Non-pigmented ciliary epithelial cell (primary cell): ENCODE measurements at regions not wholly inside any gene's neighbourhood (a gene's known extent, or its start where the extent isn't known, plus 50 kb on each side); places are given as distances from the start of the nearest gene placed in this dataset.
"Not testable (repeated sequence)": the region's sequence is repeated elsewhere in the genome, so short reads cannot be mapped to it uniquely, and the experiment has no call there.

ENCODE experiments used
- DNase-seq: peaks from one replicate; pipeline ENCODE4 v3.0.0-alpha.2; 2010; ENCODE audit warnings: low read depth

GRCh38 chr2:138066139-138066806, 102.0 kb downstream of the HNMT start:
- no peak for DNase-seq

GRCh38 chr2:138066841-138067240, 102.6 kb downstream of the HNMT start:
- DNase-seq, result no peak

- not testable (repeated sequence) for DNase-seq
These were observed 104.4 kb downstream of the HNMT start for GRCh38 chr2:138068669-138069068.

- not testable (repeated sequence) for DNase-seq
These were observed 106.9 kb downstream of the HNMT start for GRCh38 chr2:138071042-138071719.

GRCh38 chr2:138071720-138072719, 107.7 kb downstream of the HNMT start:
- peak; percentile 57 for DNase-seq

- no peak for DNase-seq
These were observed 113.9 kb downstream of the HNMT start for GRCh38 chr2:138078153-138078552.

- DNase-seq, result no peak
These were observed 115.7 kb downstream of the HNMT start for GRCh38 chr2:138079976-138080375.

GRCh38 chr2:138081225-138082073, 117.2 kb downstream of the HNMT start:
- no peak for DNase-seq

- DNase-seq, result no peak
These were observed 119.9 kb downstream of the HNMT start for GRCh38 chr2:138084206-138084605.

- not testable (repeated sequence) for DNase-seq
These were observed 121.2 kb downstream of the HNMT start for GRCh38 chr2:138085441-138085840.

GRCh38 chr2:138086576-138086975, 122.3 kb downstream of the HNMT start:
- DNase-seq, result no peak

- no peak for DNase-seq
These were observed 123.7 kb downstream of the HNMT start for GRCh38 chr2:138087751-138088593.

- DNase-seq, result peak; percentile 24
These were observed 126.1 kb downstream of the HNMT start for GRCh38 chr2:138090330-138090729.

GRCh38 chr2:138093455-138093854, 129.2 kb downstream of the HNMT start:
- no peak for DNase-seq

- no peak for DNase-seq
These were observed 129.8 kb downstream of the HNMT start for GRCh38 chr2:138094031-138094430.

GRCh38 chr2:138095336-138095735, 131.1 kb downstream of the HNMT start:
- no peak for DNase-seq

GRCh38 chr2:138099288-138099687, 135.0 kb downstream of the HNMT start:
- not testable (repeated sequence) for DNase-seq

GRCh38 chr2:138101718-138102117, 137.4 kb downstream of the HNMT start:
- no peak for DNase-seq

GRCh38 chr2:138102664-138103063, 138.4 kb downstream of the HNMT start:
- no peak for DNase-seq

GRCh38 chr2:138103156-138103555, 138.9 kb downstream of the HNMT start:
- no peak for DNase-seq

- no peak for DNase-seq
These were observed 139.8 kb downstream of the HNMT start for GRCh38 chr2:138104071-138104470.
